DND-41 (cell line): ENCODE measurements at regions not wholly inside any gene's neighbourhood (a gene's known extent, or its start where the extent isn't known, plus 50 kb on each side); places are given as distances from the start of the nearest gene placed in this dataset.

Experiments used
- ATAC-seq: fragments of 200-7000 bp; cut with Tn5 transposase; 3 replicates; pipeline ENCODE4 v1.9.1; 2021; ENCODE audit warnings: low read depth; ENCODE audit not compliant: insufficient read depth
- DNase-seq: peaks from one replicate; pipeline ENCODE4 v3.0.0-alpha.2; 2020
- H2AFZ ChIP-seq: 2 replicates; pipeline ENCODE4 v1.6.0; 2012; ENCODE audit warnings: low read depth, low read length
- H3K27ac ChIP-seq: 2 replicates; pipeline ENCODE4 v1.5.1; 2012; ENCODE audit warnings: low read length, inconsistent platforms
- H3K27me3 ChIP-seq: fragments of 200-600 bp; sonication (generic); 2 replicates; pipeline ENCODE4 v1.6.0; 2012; ENCODE audit warnings: low read length, mild to moderate bottlenecking, inconsistent platforms; ENCODE audit not compliant: insufficient read depth, poor library complexity
- H3K36me3 ChIP-seq: 2 replicates; pipeline ENCODE4 v1.5.1; 2012; ENCODE audit warnings: low read length, inconsistent platforms; ENCODE audit not compliant: insufficient read depth
- H3K4me1 ChIP-seq: 2 replicates; pipeline ENCODE4 v1.5.1; 2012; ENCODE audit warnings: mild to moderate bottlenecking, low read length; ENCODE audit not compliant: insufficient read depth
- H3K4me2 ChIP-seq: 2 replicates; pipeline ENCODE4 v1.6.0; 2012; ENCODE audit warnings: mild to moderate bottlenecking, moderate library complexity, low read length, inconsistent platforms; ENCODE audit not compliant: insufficient read depth
- H3K4me3 ChIP-seq, 2 experiments: fragments of 200-600 bp in 1 of 2; shearing (Covaris generic) in 1 of 2; 2 replicates each; pipeline ENCODE4 v1.5.1; 2012 to 2016; ENCODE audit warnings: inconsistent platforms in 2 of 2, low read length in 2 of 2, mild to moderate bottlenecking in 2 of 2, low read depth in 1 of 2, moderate library complexity in 1 of 2
- H3K79me2 ChIP-seq: 2 replicates; pipeline ENCODE4 v1.6.0; 2012; ENCODE audit warnings: low read length, inconsistent platforms; ENCODE audit not compliant: insufficient read depth
- H3K9ac ChIP-seq: 2 replicates; pipeline ENCODE4 v1.6.0; 2012; ENCODE audit warnings: low read depth, mild to moderate bottlenecking, inconsistent platforms, low read length, moderate library complexity
- H3K9me3 ChIP-seq: 2 replicates; pipeline ENCODE4 v1.5.1; 2012; ENCODE audit warnings: low read length, moderate library complexity, mild to moderate bottlenecking, inconsistent platforms; ENCODE audit not compliant: insufficient read depth, severe bottlenecking
- H4K20me1 ChIP-seq: 2 replicates; pipeline ENCODE4 v1.6.0; 2012; ENCODE audit warnings: low read length; ENCODE audit not compliant: insufficient read depth
- CTCF ChIP-seq: IDR thresholded peaks from 2 replicates; pipeline ENCODE4 v1.5.1; 2012; ENCODE audit warnings: borderline replicate concordance, low read length, moderate library complexity, mild to moderate bottlenecking; ENCODE audit not compliant: poor library complexity, severe bottlenecking; ENCODE audit errors: extremely low read depth
- EZH2 ChIP-seq: IDR thresholded peaks from 3 replicates; pipeline ENCODE4 v1.6.1; 2012; ENCODE audit warnings: borderline replicate concordance, low read depth, mild to moderate bottlenecking, moderate library complexity, low read length, inconsistent platforms; ENCODE audit not compliant: severe bottlenecking

- TF ChIP-seq EZH2 (no peak), CTCF (no peak)
- no peak for DNase-seq
- Histone ChIP-seq H2AFZ (no peak overlapping the region), H3K36me3 (no peaks in the 10 kb centered on the region), H3K9me3 (no peaks in the 10 kb centered on the region), H3K27me3 (no peaks in the 10 kb centered on the region), H3K4me3 (no peak overlapping the region), H3K4me1 (no peaks in the 10 kb centered on the region), H3K9ac (no peak overlapping the region), H3K79me2 (no peaks in the 10 kb centered on the region), H3K4me2 (no peak overlapping the region), H3K27ac (no peak overlapping the region), H4K20me1 (no peaks in the 10 kb centered on the region)
- no peak for ATAC-seq
Measured at GRCh38 chr3:137242836-137243400, 285.1 kb downstream of the IL20RB start.

- no peaks in the 10 kb centered on the region for H3K36me3 ChIP-seq
- H3K27me3 ChIP-seq = no peaks in the 10 kb centered on the region
- no peak overlapping the region for H3K9ac ChIP-seq
- no peak overlapping the region for H2AFZ ChIP-seq
- H3K4me1 ChIP-seq = no peaks in the 10 kb centered on the region
- ATAC-seq (no peak), DNase-seq (no peak)
- no peaks in the 10 kb centered on the region for H4K20me1 ChIP-seq
- H3K4me2 ChIP-seq = no peak overlapping the region
- H3K79me2 ChIP-seq = no peaks in the 10 kb centered on the region
- H3K4me3 ChIP-seq = no peak overlapping the region
- no peaks in the 10 kb centered on the region for H3K9me3 ChIP-seq
- no peak overlapping the region for H3K27ac ChIP-seq
- TF ChIP-seq EZH2 (no peak), CTCF (no peak)
Measured at GRCh38 chr3:137246491-137246890, 288.7 kb downstream of the IL20RB start.

- Histone ChIP-seq H4K20me1 (no peaks in the 10 kb centered on the region), H3K36me3 (no peaks in the 10 kb centered on the region), H3K9ac (no peak overlapping the region), H3K79me2 (no peaks in the 10 kb centered on the region), H3K9me3 (no peaks in the 10 kb centered on the region), H3K27ac (no peak overlapping the region), H3K27me3 (no peaks in the 10 kb centered on the region), H3K4me3 (no peak overlapping the region), H3K4me1 (no peaks in the 10 kb centered on the region), H2AFZ (no peak overlapping the region), H3K4me2 (no peak overlapping the region)
- ATAC-seq (no peak), DNase-seq (no peak)
- TF ChIP-seq CTCF (no peak), EZH2 (no peak)
Measured at GRCh38 chr3:137249311-137249940, 291.6 kb downstream of the IL20RB start.
